Endothelial cell of umbilical vein (primary cell): ENCODE measurements at regions not wholly inside any gene's neighbourhood (a gene's known extent, or its start where the extent isn't known, plus 50 kb on each side); places are given as distances from the start of the nearest gene placed in this dataset.

Experiments
- BruUV-seq: library from RNA; stranded (reverse); fragments of 400-500 nt; replicated peaks from 2 replicates; lab custom pipeline; 2021; lab: Mats Ljungman, UMichigan
- CTCF ChIA-PET: fragments of 300-600, 350-600 bp; sonication (Branson Sonifier 250); formaldehyde crosslinking; loops from one replicate; lab custom pipeline; 2021; ENCODE audit warnings: antibody characterized with exemption, inconsistent platforms; lab: Charles Lee
- POLR2A ChIA-PET: fragments of 300-600, 350-600 bp; sonication (Branson Sonifier 250); formaldehyde crosslinking; loops from one replicate; lab custom pipeline; 2021; ENCODE audit warnings: antibody characterized with exemption, inconsistent platforms; lab: Charles Lee
- DNase-seq: peaks from one replicate; pipeline ENCODE4 v3.0.0-alpha.2; 2011; ENCODE audit warnings: low read depth, low spot score
- FAIRE-seq: peaks from 2 replicates; lab custom pipeline; 2011; peaks lifted over from hg19 to GRCh38; lab: Jason Lieb, UNC
- H2AFZ ChIP-seq: 2 replicates; pipeline ENCODE4 v1.6.0; 2012; ENCODE audit warnings: low read depth, low read length, control low read depth, inconsistent platforms
- H3K27ac ChIP-seq: 2 replicates; pipeline ENCODE4 v1.5.1; 2011; ENCODE audit warnings: low read depth, mild to moderate bottlenecking, control low read depth, low read length, moderate library complexity; ENCODE audit not compliant: insufficient read depth
- H3K27me3 ChIP-seq, 2 experiments: 2 replicates each; pipeline versions ENCODE4 v1.6.0 to v1.6.1; 2011; ENCODE audit warnings: low read length in 2 of 2, mixed read lengths in 1 of 2; ENCODE audit not compliant: control insufficient read depth in 2 of 2, insufficient read depth in 2 of 2
- H3K36me3 ChIP-seq, 2 experiments: 2 replicates in 1 of 2; 3 replicates in 1 of 2; pipeline ENCODE4 v1.5.1; 2011; ENCODE audit warnings: low read length in 2 of 2, mild to moderate bottlenecking in 1 of 2, moderate library complexity in 1 of 2; ENCODE audit not compliant: control insufficient read depth in 2 of 2, insufficient read depth in 2 of 2; ENCODE audit errors: extremely low read depth in 1 of 2
- H3K4me1 ChIP-seq: 3 replicates; pipeline ENCODE4 v1.5.1; 2011; ENCODE audit warnings: mild to moderate bottlenecking, low read length; ENCODE audit not compliant: control insufficient read depth, insufficient read depth; ENCODE audit errors: extremely low read depth
- H3K4me2 ChIP-seq: 2 replicates; pipeline ENCODE4 v1.6.1; 2011; ENCODE audit warnings: low read length, control low read depth, mixed read lengths; ENCODE audit not compliant: insufficient read depth
- H3K4me3 ChIP-seq, 3 experiments: fragments of 200-600 bp in 1 of 3; sonication (generic), shearing (Covaris generic) in 1 of 3; replicated peaks in 1 of 3; 2 replicates each; pipeline ENCODE4 v1.5.1; 2011 to 2016; ENCODE audit warnings: control low read depth in 3 of 3, low read length in 3 of 3, mild to moderate bottlenecking in 2 of 3, inconsistent platforms in 1 of 3, low read depth in 1 of 3, moderate library complexity in 1 of 3; ENCODE audit not compliant: insufficient read depth in 1 of 3
- H3K79me2 ChIP-seq: 2 replicates; pipeline ENCODE4 v1.6.0; 2012; ENCODE audit warnings: low read length, inconsistent platforms; ENCODE audit not compliant: control insufficient read depth, insufficient read depth
- H3K9ac ChIP-seq: replicated peaks from 2 replicates; pipeline ENCODE3; 2011; ENCODE audit warnings: low read length, control low read depth; ENCODE audit not compliant: insufficient read depth; ENCODE audit errors: extremely low read depth
- H3K9me1 ChIP-seq: replicated peaks from 3 replicates; pipeline ENCODE4 v1.6.0; 2011; ENCODE audit warnings: mild to moderate bottlenecking, low read length; ENCODE audit not compliant: control insufficient read depth, insufficient read depth; ENCODE audit errors: extremely low read depth
- H3K9me3 ChIP-seq: replicated peaks from 2 replicates; pipeline ENCODE4 v1.5.1; 2012; ENCODE audit warnings: low read length, inconsistent platforms; ENCODE audit not compliant: control insufficient read depth, insufficient read depth
- H4K20me1 ChIP-seq: replicated peaks from 2 replicates; pipeline ENCODE3; 2011; ENCODE audit warnings: mild to moderate bottlenecking, low read length; ENCODE audit not compliant: control insufficient read depth, insufficient read depth; ENCODE audit errors: extremely low read depth
- CTCF ChIP-seq, 2 donors: IDR thresholded peaks; 1 replicate in 1 of 2; 2 replicates in 1 of 2; pipeline ENCODE4 v1.5.1; 2011; ENCODE audit warnings: low read length in 2 of 2, mild to moderate bottlenecking in 2 of 2, moderate library complexity in 2 of 2, control low read depth in 1 of 2, inconsistent platforms in 1 of 2, low read depth in 1 of 2; ENCODE audit not compliant: insufficient read depth in 1 of 2; ENCODE audit errors: extremely low read depth in 1 of 2
- EZH2 ChIP-seq: IDR thresholded peaks from 2 replicates; pipeline ENCODE4 v1.6.1; 2012; ENCODE audit warnings: borderline replicate concordance, low read depth, mild to moderate bottlenecking, moderate library complexity, low read length, inconsistent platforms; ENCODE audit not compliant: severe bottlenecking
- FOS ChIP-seq: IDR thresholded peaks from 2 replicates; pipeline ENCODE4 v1.6.1; 2011; ENCODE audit warnings: mild to moderate bottlenecking, low read length, moderate library complexity, borderline replicate concordance; ENCODE audit not compliant: insufficient read depth
- GATA2 ChIP-seq: IDR thresholded peaks from 2 replicates; pipeline ENCODE4 v1.7.0; 2011; ENCODE audit warnings: low read depth, mild to moderate bottlenecking, moderate library complexity, mixed read lengths, low read length; ENCODE audit not compliant: insufficient read length, insufficient read depth
- JUN ChIP-seq: IDR thresholded peaks from 2 replicates; pipeline ENCODE4 v1.6.1; 2011; ENCODE audit warnings: borderline replicate concordance, low read depth; ENCODE audit not compliant: insufficient read length, insufficient read depth
- MAX ChIP-seq: IDR thresholded peaks from 2 replicates; pipeline ENCODE4 v1.6.1; 2011; ENCODE audit not compliant: insufficient read depth, insufficient read length
- MYC ChIP-seq: IDR thresholded peaks from one replicate; pipeline ENCODE4 v1.6.1; 2011; ENCODE audit warnings: mild to moderate bottlenecking, low read depth, low read length
- POLR2A ChIP-seq: IDR thresholded peaks from 2 replicates; pipeline ENCODE4 v1.6.1; 2012; ENCODE audit warnings: low read depth, mild to moderate bottlenecking, control low read depth, low read length
- POLR2AphosphoS5 ChIP-seq: IDR thresholded peaks from 2 replicates; pipeline ENCODE4 v1.6.1; 2012; ENCODE audit warnings: low read depth, mild to moderate bottlenecking, control low read depth, low read length, moderate library complexity; ENCODE audit not compliant: insufficient read depth
- dilution Hi-C: fragments of 300-500 bp; cut with MboI; formaldehyde crosslinking; loops from one replicate; pipeline ENCODE4 v1.15.0; 2019; ENCODE audit warnings: low sequenced_read_pairs; ENCODE audit not compliant: extremely low pct_ligation_motif_present
- intact Hi-C: fragments of 100-400 bp; cut with micrococcal nuclease; formaldehyde crosslinking; loops from one replicate; pipeline ENCODE4 v1.10.0; 2022

GRCh38 chrX:39636481-39636880 lies 461.3 kb downstream of the BCOR start:
- H3K9me3 ChIP-seq: no peaks in the 10 kb centered on the region
- H3K27me3 ChIP-seq: peaks cover 0 to 2% of the 10 kb centered on the region in 2 experiments
- no peak for DNase-seq
- POLR2A ChIA-PET: no interaction called here
- CTCF ChIA-PET: no interaction called here
- H3K79me2 ChIP-seq: no peaks in the 10 kb centered on the region
- no peaks in the 10 kb centered on the region for H3K9me1 ChIP-seq
- H3K4me1 ChIP-seq: no peaks in the 10 kb centered on the region
- no peak overlapping the region for H3K4me3 ChIP-seq
- no TSS peak for BruUV-seq
- intact Hi-C loops (no loop called here), dilution Hi-C loops (no loop called here)
- no peak overlapping the region for H3K9ac ChIP-seq
- H2AFZ ChIP-seq: no peak overlapping the region
- TF ChIP-seq EZH2: no peak
- TF ChIP-seq JUN: no peak
- TF ChIP-seq MAX: no peak
- TF ChIP-seq GATA2: no peak
- TF ChIP-seq POLR2A: no peak
- TF ChIP-seq POLR2AphosphoS5: no peak
- TF ChIP-seq CTCF (IDR thresholded peaks at IDR 0.05; ENCODE audit: extremely low read depth in 1 of 2, insufficient read depth in 1 of 2, low read depth in 1 of 2, low read length in 2 of 2): no peak
- no peak for TF ChIP-seq MYC
- TF ChIP-seq FOS: no peak
- H3K27ac ChIP-seq: no peak overlapping the region
- FAIRE-seq: no peak
- no peak overlapping the region for H3K4me2 ChIP-seq
- no peaks in the 10 kb centered on the region for H4K20me1 ChIP-seq
- H3K36me3 ChIP-seq: no peaks in the 10 kb centered on the region
